HEK293T (cell line): ENCODE measurements at regions not wholly inside any gene's neighbourhood (a gene's known extent, or its start where the extent isn't known, plus 50 kb on each side); places are given as distances from the start of the nearest gene placed in this dataset.
"Not testable (repeated sequence)": the region's sequence is repeated elsewhere in the genome, so short reads cannot be mapped to it uniquely, and the experiment has no call there.

Experiments used
- BHLHE40 ChIP-seq: fragments of 450-650 bp; IDR thresholded peaks from 2 replicates; pipeline ENCODE4 v1.6.1; 2016; ENCODE audit warnings: mild to moderate bottlenecking, moderate library complexity, borderline replicate concordance
- CTBP1 ChIP-seq: fragments of 450-650 bp; IDR thresholded peaks from 2 replicates; pipeline ENCODE4 v1.6.1; 2016; ENCODE audit warnings: borderline replicate concordance
- ELF4 ChIP-seq: fragments of 450-650 bp; IDR thresholded peaks from 2 replicates; pipeline ENCODE4 v1.6.1; 2017; ENCODE audit warnings: antibody characterized with exemption
- FOXK2 ChIP-seq: fragments of 450-650 bp; IDR thresholded peaks from 2 replicates; pipeline ENCODE4 v1.6.1; 2016; ENCODE audit warnings: mild to moderate bottlenecking
- FOXM1 ChIP-seq: fragments of 450-650 bp; IDR thresholded peaks from 2 replicates; pipeline ENCODE4 v1.6.1; 2017; ENCODE audit warnings: mild to moderate bottlenecking, borderline replicate concordance
- HDGF ChIP-seq: fragments of 450-650 bp; IDR thresholded peaks from 2 replicates; pipeline ENCODE4 v1.6.1; 2017; ENCODE audit warnings: antibody characterized with exemption, borderline replicate concordance
- LEF1 ChIP-seq: fragments of 450-650 bp; IDR thresholded peaks from 2 replicates; pipeline ENCODE4 v1.6.1; 2017; ENCODE audit warnings: mild to moderate bottlenecking, borderline replicate concordance
- NFRKB ChIP-seq: fragments of 450-650 bp; IDR thresholded peaks from 2 replicates; pipeline ENCODE4 v1.6.1; 2016; ENCODE audit warnings: mild to moderate bottlenecking, moderate library complexity
- SP1 ChIP-seq: fragments of 450-650 bp; IDR thresholded peaks from 2 replicates; pipeline ENCODE4 v1.6.1; 2017
- SUZ12 ChIP-seq: fragments of 450-650 bp; IDR thresholded peaks from 2 replicates; pipeline ENCODE4 v1.6.1; 2016; ENCODE audit warnings: mild to moderate bottlenecking
- TARDBP ChIP-seq: fragments of 450-650 bp; IDR thresholded peaks from 2 replicates; pipeline ENCODE4 v1.6.1; 2016
- TF ChIP-seq, protein P1 (sequence below): fragments of 450-650 bp; IDR thresholded peaks from 2 replicates; pipeline ENCODE4 v1.6.1; 2016

DNA sequence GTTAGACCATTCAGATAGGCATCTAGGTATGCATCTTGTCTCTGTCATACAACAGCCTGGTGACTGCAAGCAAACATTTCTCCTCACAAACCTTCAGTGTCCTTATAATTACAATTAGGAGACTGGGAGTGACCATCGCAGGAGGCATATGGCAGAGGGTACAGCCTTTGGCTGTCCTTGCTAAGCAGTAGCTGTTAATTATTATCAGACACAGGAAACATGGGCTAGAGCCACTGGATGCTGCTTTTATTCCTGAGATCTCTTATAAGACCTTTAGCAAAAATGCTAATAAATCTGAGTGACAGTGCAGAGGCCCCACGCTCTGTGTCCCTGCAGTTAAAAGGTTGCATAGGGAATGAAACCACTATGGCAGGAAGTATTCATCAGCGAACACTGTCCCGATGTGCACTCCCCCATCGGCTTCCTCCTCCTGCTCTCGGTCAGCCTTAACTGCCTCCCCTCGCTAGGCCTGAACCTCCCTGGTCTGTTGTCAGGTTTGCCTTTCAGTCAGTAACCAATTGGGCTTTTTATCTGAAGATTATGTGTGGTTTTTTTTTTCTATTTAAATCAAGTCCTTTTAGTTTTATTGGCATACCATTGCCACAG, 92.2 kb downstream of the ARHGAP11B start:
- TF ChIP-seq HDGF, TARDBP, NFRKB, SUZ12, SP1, FOXM1, CTBP1, ELF4, FOXK2, LEF1, BHLHE40: not testable (repeated sequence)
- TF ChIP-seq, protein P1, sequence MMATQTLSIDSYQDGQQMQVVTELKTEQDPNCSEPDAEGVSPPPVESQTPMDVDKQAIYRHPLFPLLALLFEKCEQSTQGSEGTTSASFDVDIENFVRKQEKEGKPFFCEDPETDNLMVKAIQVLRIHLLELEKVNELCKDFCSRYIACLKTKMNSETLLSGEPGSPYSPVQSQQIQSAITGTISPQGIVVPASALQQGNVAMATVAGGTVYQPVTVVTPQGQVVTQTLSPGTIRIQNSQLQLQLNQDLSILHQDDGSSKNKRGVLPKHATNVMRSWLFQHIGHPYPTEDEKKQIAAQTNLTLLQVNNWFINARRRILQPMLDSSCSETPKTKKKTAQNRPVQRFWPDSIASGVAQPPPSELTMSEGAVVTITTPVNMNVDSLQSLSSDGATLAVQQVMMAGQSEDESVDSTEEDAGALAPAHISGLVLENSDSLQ, result not testable (repeated sequence)
